ENCODE measurements at regions not wholly inside any gene's neighbourhood (a gene's known extent, or its start where the extent isn't known, plus 50 kb on each side); places are given as distances from the start of the nearest gene placed in this dataset.
"Not testable (repeated sequence)": the region's sequence is repeated elsewhere in the genome, so short reads cannot be mapped to it uniquely, and the experiment has no call there.

- no peak for TF ChIP-seq POLR2A (IDR thresholded peaks at IDR 0.05; ENCODE audit: low read length)
- no peak for TF ChIP-seq GATA1 (IDR thresholded peaks at IDR 0.05; ENCODE audit: low read depth, low read length)
- DNase-seq, result no peak
These were observed 78.2 kb downstream of the PHLDA1 start for GRCh38 chr12:75953312-75953906.

- TF ChIP-seq GATA1 (IDR thresholded peaks at IDR 0.05; ENCODE audit: low read depth, low read length) (no peak), POLR2A (IDR thresholded peaks at IDR 0.05; ENCODE audit: low read length) (no peak)
- DNase-seq, result no peak
These were observed 79.9 kb downstream of the PHLDA1 start for GRCh38 chr12:75951399-75952278.

- TF ChIP-seq POLR2A (IDR thresholded peaks at IDR 0.05; ENCODE audit: low read length) (no peak), GATA1 (IDR thresholded peaks at IDR 0.05; ENCODE audit: low read depth, low read length) (no peak)
- DNase-seq, result no peak
These were observed 84.3 kb downstream of the PHLDA1 start for GRCh38 chr12:75947156-75947723.

DNA sequence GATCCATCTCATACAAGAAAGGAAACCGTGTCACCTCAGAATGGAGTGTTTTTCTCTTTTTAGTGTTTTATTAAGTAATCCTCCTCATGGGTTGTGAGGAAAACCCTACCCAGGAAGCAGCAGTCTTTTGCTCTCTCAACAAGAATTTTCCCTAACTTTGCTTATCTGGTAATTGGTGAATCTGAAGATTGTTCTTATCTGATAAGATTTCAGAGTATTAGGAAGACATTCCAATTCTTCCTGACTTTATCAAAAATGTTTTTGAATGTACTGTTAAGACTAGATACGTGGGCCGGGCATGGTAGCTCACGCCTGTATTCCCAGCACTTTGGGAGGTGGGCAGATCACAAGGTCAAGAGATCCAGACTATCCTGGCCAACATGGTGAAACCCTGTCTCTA is 86.0 kb downstream of the PHLDA1 start:
- TF ChIP-seq GATA1 (IDR thresholded peaks at IDR 0.05; ENCODE audit: low read depth, low read length) (no peak), POLR2A (IDR thresholded peaks at IDR 0.05; ENCODE audit: low read length) (no peak)
- DNase-seq, result no peak

DNA sequence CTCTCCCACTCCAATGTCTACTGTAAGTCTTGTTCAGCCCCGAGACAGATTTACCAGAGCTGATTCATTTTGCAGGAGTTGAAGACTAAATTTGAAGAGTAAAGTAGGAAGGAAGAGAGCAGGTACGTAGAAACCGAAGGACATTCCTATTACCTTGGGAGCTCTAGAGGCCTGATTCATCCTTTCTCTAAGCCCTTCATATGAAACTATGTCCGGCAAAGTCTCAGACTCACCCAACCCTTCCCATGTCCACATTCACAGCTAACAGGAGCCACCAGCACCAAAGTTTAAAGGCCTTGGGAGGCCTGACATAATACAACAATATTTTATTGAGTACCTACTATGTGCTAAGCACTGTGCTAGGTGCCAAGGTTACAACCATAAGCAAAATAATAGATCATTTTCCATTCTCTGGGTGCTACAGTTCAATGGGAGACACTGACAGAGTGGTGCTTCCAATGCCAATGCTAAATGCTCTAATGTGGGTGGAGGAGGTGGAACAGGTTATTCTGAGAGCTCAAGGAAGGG is 86.6 kb downstream of the PHLDA1 start:
- TF ChIP-seq POLR2A (IDR thresholded peaks at IDR 0.05; ENCODE audit: low read length), result no peak
- TF ChIP-seq GATA1 (IDR thresholded peaks at IDR 0.05; ENCODE audit: low read depth, low read length), result no peak
- no peak for DNase-seq

GRCh38 chr12:75944097-75944904 is 87.3 kb downstream of the PHLDA1 start:
- peak in 1 of 2 experiments; percentile 41 for DNase-seq
- no peak for TF ChIP-seq POLR2A (IDR thresholded peaks at IDR 0.05; ENCODE audit: low read length)

GRCh38 chr12:75943730-75944096 is 87.9 kb downstream of the PHLDA1 start:
- no peak for TF ChIP-seq POLR2A (IDR thresholded peaks at IDR 0.05; ENCODE audit: low read length)
- no peak for TF ChIP-seq GATA1 (IDR thresholded peaks at IDR 0.05; ENCODE audit: low read depth, low read length)
- no peak for DNase-seq

GRCh38 chr12:75941661-75942060 is 89.9 kb downstream of the PHLDA1 start:
- DNase-seq, result not testable (repeated sequence)

DNA sequence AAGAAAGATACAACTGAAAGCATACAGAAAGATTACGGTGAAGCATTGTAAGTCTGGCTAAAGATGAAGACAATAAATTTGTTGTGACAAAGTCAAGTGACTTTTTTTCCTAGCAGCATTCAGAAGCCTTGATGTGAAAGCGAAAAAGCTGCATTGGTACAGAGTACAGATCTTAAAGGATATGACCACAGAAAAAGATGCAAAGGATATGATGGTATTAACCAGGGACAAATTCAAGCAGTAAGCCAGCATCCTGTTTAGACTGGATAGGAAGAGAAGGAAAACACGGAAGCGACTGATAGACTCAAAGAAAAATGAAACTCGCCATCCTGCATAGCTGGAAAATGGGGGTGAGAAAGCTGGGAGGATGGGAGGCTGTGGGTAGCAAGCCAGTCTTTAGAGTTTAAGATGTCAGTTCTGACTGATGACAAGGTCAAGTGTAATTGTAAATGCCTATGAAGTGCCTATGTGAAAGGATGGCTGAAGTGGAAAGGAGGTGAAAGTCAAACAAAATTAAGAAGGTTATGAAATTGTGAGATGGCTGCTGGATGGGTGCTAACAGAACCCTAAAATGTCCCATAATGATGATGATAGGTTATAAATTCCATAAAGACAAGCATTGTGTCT is 92.4 kb downstream of the PHLDA1 start:
- TF ChIP-seq GATA1 (IDR thresholded peaks at IDR 0.05; ENCODE audit: low read depth, low read length) (no peak), POLR2A (IDR thresholded peaks at IDR 0.05; ENCODE audit: low read length) (no peak)
- no peak for DNase-seq

GRCh38 chr12:75938189-75938588 is 93.4 kb downstream of the PHLDA1 start:
- peak; percentile 56 to 59 for DNase-seq
- TF ChIP-seq POLR2A (IDR thresholded peaks at IDR 0.05; ENCODE audit: low read length) (no peak), GATA1 (IDR thresholded peaks at IDR 0.05; ENCODE audit: low read depth, low read length) (no peak)

DNA sequence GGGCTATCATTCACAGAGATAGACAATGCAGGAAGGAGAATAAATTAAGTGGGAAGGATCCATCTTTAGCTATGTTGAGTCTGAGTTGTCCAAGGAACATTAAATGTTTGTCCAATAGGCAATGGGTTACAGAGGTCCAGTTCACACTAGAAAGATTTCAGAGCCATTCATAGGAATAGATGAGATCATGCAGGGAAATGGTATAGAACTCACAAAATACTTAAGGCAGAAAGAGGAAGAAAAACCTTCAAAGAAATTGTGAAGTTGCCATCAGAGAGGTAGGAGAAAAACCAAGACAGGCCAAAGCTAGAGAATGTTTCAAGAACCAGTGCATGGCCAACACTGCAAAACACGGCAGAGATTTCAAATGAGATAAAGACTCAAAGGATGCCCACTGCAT is 94.1 kb downstream of the PHLDA1 start:
- TF ChIP-seq GATA1 (IDR thresholded peaks at IDR 0.05; ENCODE audit: low read depth, low read length) (no peak), POLR2A (IDR thresholded peaks at IDR 0.05; ENCODE audit: low read length) (no peak)
- DNase-seq, result peak in 1 of 2 experiments; percentile 25

DNA sequence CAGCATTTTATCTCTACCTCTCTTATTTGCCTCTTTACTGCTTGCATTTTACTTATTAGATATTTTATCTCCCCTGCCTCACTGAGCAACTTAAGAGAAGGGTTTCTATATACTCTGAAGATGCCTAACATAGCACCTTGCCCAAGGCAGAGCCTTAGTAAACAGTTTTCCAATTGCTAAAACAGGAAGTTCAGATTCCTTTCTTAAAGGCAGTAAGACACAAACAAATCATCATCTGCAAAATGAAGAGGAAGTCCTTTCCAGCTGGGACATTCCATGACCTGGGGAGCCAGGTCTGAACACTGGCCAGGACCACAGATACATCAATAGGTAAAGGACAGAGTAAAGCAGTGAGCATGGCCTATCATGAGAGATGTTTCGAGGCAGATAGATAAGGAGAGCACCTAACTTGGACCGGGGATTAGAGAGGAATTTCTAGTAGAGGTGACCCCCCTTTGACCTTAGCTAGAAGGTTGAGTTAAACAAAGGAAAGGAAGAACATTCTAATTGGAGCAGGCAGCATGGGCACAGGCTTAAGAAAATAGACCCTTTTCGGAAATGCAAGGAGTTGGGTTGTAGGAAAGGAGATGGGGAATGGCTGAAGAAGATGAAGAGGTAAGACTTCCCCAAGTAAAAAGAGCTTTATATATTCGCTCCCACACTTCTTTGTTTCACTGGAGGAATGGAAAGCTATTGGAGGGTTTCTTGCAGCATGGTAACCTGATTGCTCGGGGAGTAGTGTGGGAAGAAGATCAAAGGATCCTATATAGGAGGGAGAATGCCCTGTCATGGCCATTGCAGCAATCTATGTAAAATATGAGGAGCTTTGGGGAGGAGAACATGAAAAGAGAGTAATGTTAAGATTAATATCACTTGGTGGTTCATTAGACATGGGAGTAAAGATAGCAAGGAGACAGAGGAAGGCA is 94.8 kb downstream of the PHLDA1 start:
- TF ChIP-seq POLR2A (IDR thresholded peaks at IDR 0.05; ENCODE audit: low read length), result no peak
- TF ChIP-seq GATA1 (IDR thresholded peaks at IDR 0.05; ENCODE audit: low read depth, low read length), result no peak

More for the DNA sequence above, 94.8 kb downstream of the PHLDA1 start:
- peak; percentile 24 to 34 for DNase-seq
